SKM-1 treated with dmso at 0.1 percent for 144 hours (cell line): ENCODE measurements at regions not wholly inside any gene's neighbourhood (a gene's known extent, or its start where the extent isn't known, plus 50 kb on each side); places are given as distances from the start of the nearest gene placed in this dataset.
"Not testable (repeated sequence)": the region's sequence is repeated elsewhere in the genome, so short reads cannot be mapped to it uniquely, and the experiment has no call there.

Source experiments
- DNase-seq: peaks from one replicate; lab custom pipeline; 2025; ENCODE audit not compliant: unreplicated experiment; lab: John Stamatoyannopoulos, UW

DNA sequence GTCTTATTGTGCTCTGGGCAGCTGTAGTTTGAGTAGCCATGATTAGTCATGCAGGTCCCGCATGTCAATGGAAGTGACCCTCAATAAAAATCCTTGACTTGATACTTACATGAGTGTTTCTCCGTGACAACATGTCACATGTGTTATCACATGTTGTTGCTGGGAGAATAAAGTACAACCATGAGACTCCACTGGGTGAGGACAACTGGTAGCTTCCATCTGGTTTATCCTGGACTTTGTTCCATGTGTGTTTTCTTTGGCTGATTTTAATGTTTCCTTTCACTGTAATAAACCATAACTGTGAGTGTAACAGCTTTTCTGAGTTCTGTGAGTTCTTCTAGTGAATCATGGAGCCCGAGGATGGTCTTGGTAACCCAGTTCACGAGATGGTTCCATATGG, 63.1 kb upstream of the NDN start:
- no peak for DNase-seq

DNA sequence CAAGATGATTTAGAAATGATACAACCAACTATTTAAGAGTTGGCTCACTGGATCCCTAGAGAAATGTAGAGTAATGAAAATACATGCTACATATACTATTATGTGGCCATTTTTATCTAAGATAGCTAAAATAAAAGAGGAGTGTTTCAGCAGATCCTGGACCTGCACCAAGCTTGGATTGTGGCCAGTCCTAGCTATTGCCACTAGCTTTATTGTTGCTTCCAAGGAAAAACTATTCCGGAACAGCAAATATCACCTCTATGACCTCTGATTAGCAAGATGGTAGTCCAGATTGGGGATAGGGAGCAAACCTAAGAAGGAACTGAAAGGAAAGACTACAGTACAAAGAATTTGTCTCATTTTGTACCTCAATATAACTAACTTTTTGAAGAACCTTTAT, 63.7 kb upstream of the NDN start:
- no peak for DNase-seq

DNA sequence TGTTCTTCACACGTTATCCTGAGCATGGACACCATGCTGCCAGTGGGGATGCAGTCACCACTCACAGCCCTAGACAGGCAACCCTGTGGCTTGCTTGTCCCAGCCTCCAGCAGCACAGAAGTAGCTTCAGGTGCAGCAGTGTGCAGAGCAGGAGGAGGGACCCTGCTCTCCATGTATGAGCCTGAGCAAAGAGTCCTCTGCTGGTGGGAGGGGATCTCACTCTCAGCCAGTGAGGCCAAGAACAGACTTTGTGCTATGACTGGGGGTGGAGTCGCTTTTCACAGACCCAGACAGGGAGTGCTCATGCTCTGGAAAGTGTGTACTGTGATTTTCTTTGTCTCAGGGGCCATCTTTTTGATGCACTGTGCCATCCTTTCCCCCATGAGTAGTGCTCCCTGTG, 66.1 kb upstream of the NDN start:
- no peak for DNase-seq

DNA sequence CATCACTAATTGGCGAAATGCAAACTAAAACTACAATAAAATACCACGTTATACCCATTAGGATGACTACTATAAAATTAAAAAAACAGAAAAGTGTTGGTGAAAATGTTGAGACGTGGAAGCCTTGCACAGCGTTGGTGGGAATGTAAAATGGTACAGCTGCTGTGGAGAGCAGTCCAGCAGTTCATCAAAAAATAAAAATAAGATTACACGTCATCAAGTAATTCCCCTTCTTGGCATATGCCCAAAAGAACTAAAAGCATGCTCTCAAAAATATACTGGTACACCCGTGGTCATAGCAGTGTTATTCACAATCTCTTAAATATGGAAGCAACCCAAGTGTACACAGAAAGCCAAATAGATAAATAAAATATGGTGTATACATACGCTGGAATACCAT, 71.8 kb upstream of the NDN start:
- no peak for DNase-seq

DNA sequence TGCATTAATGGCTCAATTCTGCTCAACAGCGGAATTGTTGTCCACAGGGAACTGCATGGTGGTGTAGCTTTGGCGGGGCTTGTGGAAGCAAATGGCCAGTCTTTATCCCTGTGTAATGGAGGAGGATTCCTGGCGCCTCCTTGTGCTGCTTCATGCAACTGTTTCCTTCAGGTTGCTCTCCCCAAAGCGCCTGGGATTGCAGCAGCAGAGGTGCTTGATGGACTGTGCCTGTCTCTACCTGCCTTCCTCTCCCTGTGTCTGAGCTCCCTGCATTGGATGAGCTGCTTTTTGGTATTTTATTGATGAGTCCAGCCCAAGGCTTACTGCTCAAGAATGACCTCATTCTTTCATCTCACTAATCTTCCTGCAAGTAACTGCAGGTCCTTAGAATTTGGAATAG, 72.9 kb upstream of the NDN start:
- no peak for DNase-seq

DNA sequence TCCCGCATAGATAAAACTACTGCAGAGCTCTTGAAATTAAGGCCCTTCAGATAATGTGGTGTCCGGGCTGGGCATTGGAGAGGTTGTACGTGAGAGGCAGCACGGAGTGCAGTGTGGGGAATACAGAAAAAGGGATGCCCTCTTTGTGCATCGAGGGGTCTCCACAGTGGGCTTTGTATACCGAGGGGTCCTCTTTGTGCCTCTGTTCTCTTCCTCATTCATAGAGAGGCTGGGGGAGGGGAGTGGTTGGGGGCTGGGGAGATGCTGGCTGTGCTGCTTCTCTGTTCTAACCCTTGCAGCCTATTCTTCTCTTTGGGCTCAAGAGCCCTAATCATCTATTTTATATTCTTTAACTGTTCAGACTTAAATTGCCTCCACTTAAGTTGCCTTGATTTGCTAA, 74.3 kb upstream of the NDN start:
- no peak for DNase-seq

DNA sequence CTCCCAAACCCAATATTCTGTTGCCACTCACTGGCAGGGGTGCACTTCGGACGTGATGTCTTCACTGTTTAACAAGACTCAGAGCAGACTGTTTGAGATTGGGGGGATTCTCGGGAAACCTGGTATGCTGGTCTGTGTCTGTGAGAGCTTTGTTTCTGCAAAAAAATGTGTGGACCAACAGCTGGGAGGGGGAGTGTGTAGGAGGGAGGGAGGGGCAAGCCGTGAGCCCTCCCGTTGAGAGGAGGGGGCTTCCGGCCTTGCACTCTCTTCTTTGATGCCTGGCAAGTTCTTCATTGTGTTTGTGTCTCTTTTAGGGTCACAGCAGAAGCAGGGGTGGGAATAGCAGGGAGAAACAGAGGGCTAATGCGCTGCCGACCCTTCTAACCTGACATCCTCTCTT, 74.9 kb upstream of the NDN start:
- DNase-seq, result no peak

DNA sequence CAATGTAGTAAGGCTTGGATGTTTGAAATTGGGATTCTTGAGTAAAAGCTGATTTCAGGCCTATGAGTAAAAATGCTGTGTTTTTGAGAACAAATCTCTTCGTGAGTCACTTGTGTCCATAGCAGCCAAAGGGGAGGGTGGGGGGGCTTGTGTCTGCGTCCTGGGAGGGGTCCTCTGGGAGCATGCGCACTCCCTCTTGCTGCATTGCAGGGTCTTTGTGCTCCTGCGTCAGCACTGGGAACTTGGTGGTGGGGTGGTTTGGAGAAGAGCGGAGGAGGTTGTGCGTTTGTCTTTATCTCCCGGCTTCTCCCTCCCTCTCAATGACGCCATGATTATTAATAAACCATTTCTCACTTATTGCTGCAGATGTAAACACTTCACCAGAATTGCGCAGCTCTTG, 75.9 kb upstream of the NDN start:
- DNase-seq, result no peak

DNA sequence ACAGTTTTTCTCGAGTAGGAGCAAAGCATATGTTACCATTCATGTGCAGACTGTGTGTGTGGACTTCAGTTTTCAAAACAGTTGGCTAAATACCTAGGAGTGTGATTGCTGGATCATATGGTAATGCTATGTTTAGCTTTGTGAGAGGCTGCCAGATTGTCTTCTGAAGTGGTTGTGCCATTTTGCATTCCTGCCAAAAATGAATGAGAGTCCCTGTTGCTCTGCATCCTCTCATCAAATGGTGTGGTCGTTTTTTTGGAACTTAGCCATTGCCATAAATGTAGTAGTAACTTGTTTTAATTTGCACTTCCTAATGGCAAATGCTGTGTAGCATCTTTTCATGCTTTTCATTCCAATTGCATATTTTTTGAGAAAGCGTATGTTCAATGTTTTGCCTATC, 77.2 kb upstream of the NDN start:
- DNase-seq, result no peak

DNA sequence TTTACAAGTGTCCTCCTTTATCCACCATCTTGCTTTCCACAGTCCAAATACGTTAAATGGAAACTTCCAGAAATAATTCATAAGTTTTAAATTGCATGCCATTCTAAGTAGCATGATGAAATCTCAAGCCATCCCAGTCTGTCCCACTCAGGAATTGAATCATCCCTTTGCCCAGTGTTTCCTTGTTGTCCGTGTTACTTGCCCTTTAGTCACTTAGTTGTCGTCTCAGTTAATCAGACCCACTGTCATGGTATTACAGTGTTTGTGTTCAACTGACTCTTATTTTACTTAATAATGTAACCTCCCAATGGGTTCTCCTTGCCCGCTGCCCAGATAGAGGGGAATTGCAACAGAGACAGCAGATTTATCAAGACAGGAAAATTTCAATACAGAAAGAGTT, 77.6 kb upstream of the NDN start:
- no peak for DNase-seq

DNA sequence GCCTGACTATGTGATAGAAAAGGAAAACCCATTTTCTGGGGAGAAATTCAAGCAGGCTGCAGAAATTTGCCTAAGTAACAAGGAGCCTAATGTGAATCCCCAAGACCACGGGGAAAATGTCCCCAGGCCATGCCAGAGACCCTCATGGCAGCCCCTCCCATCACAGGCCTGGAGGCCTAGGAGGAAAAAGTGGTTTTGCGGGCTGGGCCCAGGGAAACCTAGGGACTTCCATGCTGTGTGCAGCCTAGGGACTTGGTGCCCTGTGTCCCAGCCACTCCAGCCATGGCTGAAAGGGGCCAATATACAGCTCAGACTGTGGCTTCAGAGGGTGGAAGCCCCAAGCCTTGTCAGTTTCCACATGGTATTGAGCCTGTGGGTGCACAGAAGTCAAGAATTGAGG, 79.7 kb upstream of the NDN start:
- not testable (repeated sequence) for DNase-seq

DNA sequence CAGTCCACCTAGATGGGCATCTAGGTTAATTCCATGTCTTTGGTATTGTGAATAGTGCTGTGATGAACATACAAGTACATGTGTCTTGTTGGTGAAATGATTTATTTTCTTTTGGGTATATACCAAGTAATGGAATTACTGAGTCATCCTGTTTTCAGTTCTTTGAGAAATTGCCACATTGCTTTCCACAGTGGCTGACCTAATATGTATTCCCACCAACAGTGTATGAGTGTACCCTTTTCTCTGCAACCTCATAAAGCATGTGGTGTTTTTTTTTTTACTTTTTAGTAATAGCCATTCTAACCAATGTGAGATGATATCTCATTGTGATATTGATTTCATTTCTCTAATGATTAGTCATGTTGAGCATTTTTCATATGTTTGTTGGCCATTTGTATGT, 86.0 kb upstream of the NDN start:
- no peak for DNase-seq

DNA sequence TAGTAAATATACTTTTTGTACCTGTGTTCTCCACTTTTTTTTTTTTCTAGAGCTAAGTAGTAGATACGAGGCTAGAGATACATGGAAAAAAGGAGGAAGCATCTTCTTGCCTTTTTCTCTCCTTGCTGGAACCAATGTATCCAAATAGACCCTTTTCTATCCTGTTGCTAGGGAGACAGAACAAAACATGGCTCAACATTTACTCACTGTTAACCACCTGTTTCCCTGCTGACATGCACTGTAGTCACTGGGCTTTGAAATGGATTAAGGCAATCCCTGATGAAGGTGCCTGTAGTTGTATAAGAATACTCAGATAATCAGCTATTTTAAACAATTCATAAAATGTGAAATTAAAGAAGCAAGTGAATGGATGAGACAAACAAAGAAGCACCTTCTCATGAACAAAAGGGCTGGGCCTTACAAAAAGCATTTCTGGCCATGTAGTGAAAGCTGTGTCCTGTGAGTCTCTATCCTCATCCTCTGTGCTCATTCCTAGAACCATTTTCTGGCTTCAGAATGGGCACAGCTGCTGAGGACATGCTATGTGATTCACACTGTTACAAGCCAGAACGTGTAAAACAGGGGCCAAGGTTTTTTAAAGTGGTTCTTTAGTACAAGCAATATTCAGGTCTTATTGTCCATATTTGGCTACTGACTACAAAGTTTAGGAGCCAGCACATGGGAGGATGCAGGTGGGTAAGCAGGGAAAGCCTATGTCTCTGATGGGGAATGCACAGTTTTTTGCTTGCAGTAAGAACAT, 100.4 kb upstream of the NDN start:
- no peak for DNase-seq

DNA sequence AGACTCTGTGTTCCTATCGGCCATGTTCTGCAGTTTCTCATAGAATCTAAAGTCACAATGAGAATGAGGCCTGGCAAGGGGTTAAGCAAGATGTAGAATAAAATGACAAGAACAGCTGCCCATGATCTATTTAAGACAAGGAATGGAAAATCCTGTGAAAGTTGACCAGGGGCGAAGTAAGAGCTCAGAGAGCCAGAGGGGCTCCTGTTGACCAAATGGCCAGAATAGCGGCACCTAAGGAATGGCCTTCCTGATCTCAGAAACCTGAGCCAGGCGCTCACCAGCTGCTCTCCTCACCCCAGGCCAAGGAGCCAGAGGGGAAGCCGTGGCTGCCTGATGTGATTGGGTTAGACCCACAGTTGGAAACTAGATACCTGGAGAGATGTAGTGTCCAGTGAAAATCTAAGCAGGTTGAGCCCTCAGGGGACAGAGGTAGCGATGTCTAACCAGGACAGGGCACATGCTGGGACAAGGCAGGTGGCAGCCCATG, 106.1 kb upstream of the NDN start:
- DNase-seq, result no peak

DNA sequence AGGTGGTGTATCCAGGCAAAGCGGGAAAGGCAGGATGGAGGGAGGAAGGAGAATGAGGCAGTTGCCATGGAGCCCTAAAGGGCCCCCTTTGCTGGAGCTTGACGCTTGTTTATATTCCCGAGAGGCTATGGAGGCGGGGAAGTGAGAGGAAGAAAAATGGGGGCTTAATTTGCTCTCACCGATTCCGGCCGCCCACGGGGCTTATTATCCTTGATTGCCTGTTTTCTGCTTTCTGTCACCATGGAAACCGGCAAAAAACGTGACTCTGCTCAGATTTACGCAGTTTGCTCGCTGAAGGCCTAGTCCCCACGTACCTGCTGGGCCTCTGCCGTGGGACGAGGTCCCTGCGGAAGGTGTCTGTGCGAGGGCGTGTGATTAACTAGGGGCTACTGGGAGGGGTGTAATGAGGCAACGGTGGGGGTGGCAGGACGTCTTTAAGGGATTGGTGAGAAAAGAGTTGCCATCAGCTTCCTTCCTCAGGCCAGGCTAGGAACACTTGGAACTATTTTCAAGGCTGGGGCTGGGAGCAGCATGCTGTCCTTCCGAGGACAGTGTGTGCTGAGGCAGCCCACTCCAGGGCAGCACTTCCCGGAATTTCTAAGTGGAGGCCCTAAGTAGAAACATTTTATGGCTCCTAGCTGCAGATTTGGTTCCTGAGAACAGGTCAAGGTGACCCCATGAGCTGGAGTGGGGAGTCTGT, 110.8 kb upstream of the NDN start:
- no peak for DNase-seq

DNA sequence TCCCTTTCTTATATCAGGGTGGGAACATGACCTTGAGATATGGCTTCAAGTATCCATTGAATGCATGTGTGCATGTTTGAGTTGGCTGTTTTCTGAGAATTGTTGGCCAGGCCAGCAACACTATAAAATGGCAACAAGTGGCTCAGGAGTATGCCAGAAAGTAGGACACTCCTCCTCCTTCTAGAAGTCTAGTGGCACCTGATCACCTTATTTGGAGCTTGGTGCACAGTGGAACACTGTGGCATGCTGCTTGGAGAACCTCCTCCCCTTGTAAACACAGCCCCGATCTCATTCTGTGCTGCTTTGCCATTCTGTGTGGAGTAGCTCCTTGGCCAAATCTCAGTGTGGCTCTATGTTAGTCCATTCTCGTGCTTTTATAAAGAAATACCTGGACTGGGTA, 114.8 kb upstream of the NDN start:
- no peak for DNase-seq

DNA sequence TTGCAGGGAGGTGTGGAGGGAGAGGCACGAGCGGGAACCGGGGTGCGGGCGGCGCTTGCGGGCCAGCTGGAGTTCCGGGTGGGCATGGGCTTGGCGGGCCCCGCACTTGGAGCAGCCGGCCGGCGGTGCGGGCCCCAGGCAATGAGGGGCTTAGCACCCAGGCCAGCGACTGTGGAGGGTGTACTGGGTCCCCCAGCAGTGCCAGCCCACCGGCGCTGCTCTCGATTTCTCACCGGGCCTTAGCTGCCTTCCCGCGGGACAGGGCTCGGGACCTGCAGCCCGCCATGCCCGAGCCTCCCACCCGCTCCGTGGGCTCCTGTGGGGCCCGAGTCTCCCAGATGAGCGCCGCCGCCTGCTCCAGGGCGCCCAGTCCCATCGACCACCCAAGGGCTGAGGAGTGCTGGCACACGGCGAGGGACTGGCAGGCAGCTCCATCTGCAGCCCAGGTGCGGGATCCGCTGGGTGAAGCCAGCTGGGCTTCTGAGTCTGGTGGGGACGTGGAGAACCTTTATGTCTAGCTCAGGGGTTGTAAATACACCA, 115.9 kb upstream of the NDN start:
- not testable (repeated sequence) for DNase-seq

DNA sequence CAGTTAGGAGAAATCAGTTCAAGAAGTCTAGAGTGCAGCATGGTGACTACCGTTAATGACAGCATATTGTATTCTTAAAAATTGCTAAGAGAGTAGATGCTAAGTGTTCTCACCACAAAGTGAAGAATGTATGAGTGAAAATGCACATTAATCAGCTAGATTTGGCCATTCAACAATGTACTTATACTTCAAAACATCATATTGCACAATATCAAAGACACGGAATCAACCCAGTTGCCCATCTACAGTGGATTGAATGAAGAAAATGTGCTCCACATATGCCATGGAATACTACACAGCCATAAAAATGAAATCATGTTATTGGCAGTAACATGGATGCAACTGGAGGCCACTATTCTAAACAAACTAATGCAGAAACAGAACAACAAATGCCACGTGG, 119.9 kb upstream of the NDN start:
- DNase-seq, result no peak

DNA sequence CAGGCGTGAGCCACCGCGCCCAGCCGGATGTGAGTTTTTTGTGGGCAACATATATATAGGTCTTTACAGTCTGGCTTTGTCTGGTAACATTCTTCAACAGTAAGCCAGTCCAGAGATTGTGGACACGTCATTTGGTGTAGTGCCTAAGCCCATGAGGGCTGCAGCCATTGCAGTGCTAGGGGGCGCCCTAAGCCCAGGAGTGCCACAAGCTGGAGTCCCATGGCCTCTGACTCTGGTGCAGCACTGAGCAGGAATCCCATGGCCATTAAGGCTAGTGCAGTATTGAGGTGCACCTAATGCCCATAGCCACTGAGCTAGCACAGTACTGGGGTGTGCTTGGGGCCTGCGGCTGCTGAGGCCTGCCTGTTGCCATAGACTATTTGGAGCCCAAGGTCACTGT, 136.4 kb upstream of the NDN start:
- peak; percentile 2 for DNase-seq

DNA sequence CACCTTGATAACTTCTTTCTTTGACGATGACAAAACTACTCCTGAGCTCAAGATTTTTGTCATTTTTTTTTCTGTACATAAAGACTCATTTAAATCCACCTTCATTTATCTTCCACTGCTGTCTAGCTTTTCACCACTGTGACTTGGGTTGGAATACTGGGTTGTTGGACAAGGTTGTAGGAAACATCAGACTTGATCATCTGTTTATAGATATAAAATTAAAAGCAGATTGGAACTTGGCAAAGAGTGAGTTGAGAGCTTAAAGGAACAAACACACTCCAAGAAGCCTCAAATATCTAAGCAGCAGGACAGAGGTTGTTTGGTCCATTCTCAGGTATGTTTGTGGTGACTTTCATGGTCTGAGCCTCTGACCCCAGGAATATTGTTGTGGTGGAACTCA, 141.7 kb upstream of the NDN start:
- no peak for DNase-seq

DNA sequence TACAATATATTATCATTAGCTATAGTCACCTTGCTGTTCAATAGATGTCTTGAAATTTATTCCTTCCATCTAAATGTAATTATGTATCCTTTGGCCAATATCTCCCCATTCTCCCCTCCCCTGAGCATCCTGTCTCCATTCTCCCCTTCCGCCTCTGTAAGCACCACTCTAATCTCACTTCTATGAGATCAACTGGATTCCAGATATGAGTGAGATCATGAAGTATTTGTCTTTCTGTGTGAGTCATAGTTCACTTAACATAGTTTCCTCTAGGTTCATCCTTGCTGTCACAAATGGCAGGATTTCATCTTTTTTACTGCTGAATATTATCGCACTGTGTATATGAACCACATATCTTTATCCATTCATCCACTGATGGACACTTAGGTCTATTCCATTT, 148.8 kb upstream of the NDN start:
- no peak for DNase-seq

DNA sequence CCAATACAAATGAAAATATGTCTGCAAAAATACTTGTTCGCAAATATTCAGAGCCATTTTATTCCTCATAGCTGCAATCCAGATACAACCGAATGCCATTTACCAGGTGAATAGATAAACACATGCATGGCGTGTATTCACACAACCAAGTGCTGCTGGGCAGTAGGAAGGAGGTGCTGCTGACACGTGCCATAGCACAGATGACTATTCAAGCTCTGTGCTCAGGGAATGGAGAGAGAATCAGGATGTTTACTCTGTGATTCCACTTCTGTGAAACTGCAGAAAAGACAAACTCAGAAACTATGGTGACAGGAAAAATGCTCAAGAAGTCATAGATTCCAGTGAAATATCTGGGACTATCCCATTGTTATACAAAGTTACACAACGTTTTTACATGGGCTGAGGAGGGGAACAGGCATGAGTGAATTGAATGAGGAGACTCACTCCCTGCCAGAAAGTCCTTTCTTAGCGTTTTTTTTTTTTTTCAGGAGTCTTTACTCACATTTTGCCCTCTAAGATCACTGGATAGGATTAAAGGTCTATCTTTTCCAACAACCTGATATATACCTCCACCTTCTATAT, 152.9 kb upstream of the NDN start:
- DNase-seq, result no peak
